GM12891 (cell line): ENCODE measurements at regions not wholly inside any gene's neighbourhood (a gene's known extent, or its start where the extent isn't known, plus 50 kb on each side); places are given as distances from the start of the nearest gene placed in this dataset.
"Not testable (repeated sequence)": the region's sequence is repeated elsewhere in the genome, so short reads cannot be mapped to it uniquely, and the experiment has no call there.

Experiments
- DNase-seq: peaks from one replicate; pipeline ENCODE4 v3.0.0; 2011; ENCODE audit warnings: low spot score; ENCODE audit not compliant: insufficient read length
- FAIRE-seq: peaks from 2 replicates; lab custom pipeline; 2011; peaks lifted over from hg19 to GRCh38; lab: Jason Lieb, UNC
- PAX5 ChIP-seq: IDR thresholded peaks from 2 replicates; pipeline ENCODE4 v1.6.1; 2011; ENCODE audit warnings: low read length, moderate library complexity, mild to moderate bottlenecking; ENCODE audit not compliant: insufficient read depth, severe bottlenecking
- POLR2A ChIP-seq: IDR thresholded peaks from 2 replicates; pipeline ENCODE4 v1.6.1; 2011; ENCODE audit warnings: low read depth, low read length, control low read depth
- POLR2AphosphoS5 ChIP-seq: IDR thresholded peaks from 2 replicates; pipeline ENCODE4 v1.6.1; 2011; ENCODE audit warnings: low read depth, low read length, control low read depth
- POU2F2 ChIP-seq: IDR thresholded peaks from 2 replicates; pipeline ENCODE4 v1.6.1; 2011; ENCODE audit warnings: low read depth, mild to moderate bottlenecking, control low read depth, low read length, moderate library complexity
- SPI1 ChIP-seq: IDR thresholded peaks from 2 replicates; pipeline ENCODE4 v1.6.1; 2011; ENCODE audit warnings: low read depth, low read length, control low read depth
- TAF1 ChIP-seq: IDR thresholded peaks from 2 replicates; pipeline ENCODE4 v1.6.1; 2011; ENCODE audit warnings: low read depth, low read length, control low read depth

- no peak for DNase-seq
- no peak for TF ChIP-seq SPI1
- TF ChIP-seq POLR2A = no peak
- no peak for TF ChIP-seq PAX5
- TF ChIP-seq POLR2AphosphoS5 = no peak
- no peak for TF ChIP-seq TAF1
- TF ChIP-seq POU2F2 = no peak
- no peak for FAIRE-seq
Measured at GRCh38 chr12:75698052-75698451, 186.6 kb upstream of the KRR1 start.

DNA sequence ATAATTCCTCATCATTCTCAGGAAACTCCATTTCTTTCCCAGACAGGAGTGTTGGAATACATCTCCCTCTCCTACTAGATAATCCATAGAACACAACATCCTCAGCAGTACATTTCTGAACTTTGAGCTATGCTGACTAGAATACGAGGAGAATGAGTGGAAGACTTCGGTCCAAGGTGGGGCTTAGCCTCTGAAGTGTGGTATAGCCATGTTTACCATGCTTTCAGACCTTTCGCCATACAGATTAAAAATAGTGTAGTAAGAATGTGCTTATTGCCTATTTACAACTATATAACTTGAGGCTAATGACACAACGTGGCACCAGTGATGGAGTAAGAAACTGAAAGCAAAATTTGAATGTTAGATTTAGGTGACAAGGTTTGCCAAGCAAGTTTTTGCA is 184.5 kb upstream of the KRR1 start:
- DNase-seq = no peak
- no peak for FAIRE-seq
- TF ChIP-seq POLR2A (no peak), POU2F2 (no peak), TAF1 (no peak), PAX5 (no peak)

- FAIRE-seq = no peak
- DNase-seq = no peak
- TF ChIP-seq SPI1 (no peak), POLR2A (no peak), TAF1 (no peak), PAX5 (no peak), POU2F2 (no peak)
Measured at GRCh38 chr12:75694534-75695268, 183.3 kb upstream of the KRR1 start.

GRCh38 chr12:75692876-75693275 is 181.5 kb upstream of the KRR1 start:
- TF ChIP-seq POLR2A (no peak), SPI1 (no peak), POU2F2 (no peak), TAF1 (no peak), POLR2AphosphoS5 (no peak), PAX5 (no peak)
- DNase-seq = no peak
- no peak for FAIRE-seq

GRCh38 chr12:75690296-75690955 is 179.0 kb upstream of the KRR1 start:
- FAIRE-seq (no peak), DNase-seq (no peak)
- TF ChIP-seq POLR2AphosphoS5 = no peak
- TF ChIP-seq PAX5 = no peak
- TF ChIP-seq POU2F2 = no peak
- TF ChIP-seq POLR2A = no peak

- not testable (repeated sequence) for FAIRE-seq
Measured at GRCh38 chr12:75686233-75686632, 174.8 kb upstream of the KRR1 start.

GRCh38 chr12:75685617-75686225 is 174.3 kb upstream of the KRR1 start:
- TF ChIP-seq SPI1 (no peak), TAF1 (no peak), POLR2A (no peak), POU2F2 (no peak), POLR2AphosphoS5 (no peak), PAX5 (no peak)
- DNase-seq (no peak), FAIRE-seq (no peak)

More at GRCh38 chr12:75686233-75686632, 174.8 kb upstream of the KRR1 start:
- not testable (repeated sequence) for DNase-seq

GRCh38 chr12:75684678-75685616 is 173.5 kb upstream of the KRR1 start:
- no peak for FAIRE-seq
- TF ChIP-seq SPI1 = no peak
- TF ChIP-seq TAF1 = no peak
- no peak for TF ChIP-seq POLR2A
- no peak for TF ChIP-seq PAX5
- TF ChIP-seq POU2F2 = no peak
- TF ChIP-seq POLR2AphosphoS5 = no peak
- no peak for DNase-seq

DNA sequence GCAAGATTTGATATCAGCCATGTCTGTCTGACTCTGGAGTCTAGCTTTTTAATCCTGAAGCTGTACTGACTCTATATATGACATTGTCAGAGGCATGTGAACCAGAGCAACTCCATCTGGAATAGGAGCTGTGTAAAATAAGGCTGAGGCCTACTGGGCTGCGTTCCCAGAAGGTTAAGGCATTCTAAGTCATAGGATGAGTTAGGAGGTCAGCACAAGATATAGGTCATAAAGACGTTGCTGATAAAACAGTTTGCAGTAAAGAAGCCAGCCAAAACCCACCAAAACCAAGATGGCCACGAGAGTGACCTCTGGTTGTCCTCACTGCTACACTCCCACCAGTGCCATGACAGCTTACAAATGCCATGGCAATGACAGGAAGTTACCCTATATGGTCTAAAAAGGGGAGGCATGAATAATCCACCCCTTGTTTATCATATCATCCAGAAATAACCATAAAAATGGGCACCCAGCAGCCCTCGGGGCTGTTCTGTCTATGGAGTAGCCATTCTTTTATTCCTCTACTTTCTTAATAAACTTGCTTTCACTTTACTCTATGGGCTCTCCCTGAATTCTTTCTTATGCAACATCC is 172.7 kb upstream of the KRR1 start:
- not testable (repeated sequence) for FAIRE-seq, DNase-seq
